Fibroblast of lung (primary cell): ENCODE measurements at regions not wholly inside any gene's neighbourhood (a gene's known extent, or its start where the extent isn't known, plus 50 kb on each side); places are given as distances from the start of the nearest gene placed in this dataset.

Experiments used
- DNase-seq, 2 donors: peaks; one replicate each; pipeline versions ENCODE4 v3.0.0 to v3.0.0-alpha.2; 2010; ENCODE audit warnings: low read depth in 2 of 2
- H2AFZ ChIP-seq: 2 replicates; pipeline ENCODE4 v1.5.1; 2012; ENCODE audit warnings: low read length, control low read depth, inconsistent platforms
- H3K27ac ChIP-seq: 2 replicates; pipeline ENCODE4 v1.5.1; 2011; ENCODE audit warnings: low read length, control low read depth; ENCODE audit not compliant: insufficient read depth
- H3K27me3 ChIP-seq: 2 replicates; pipeline ENCODE4 v1.5.1; 2011; ENCODE audit warnings: mild to moderate bottlenecking, low read length; ENCODE audit not compliant: control insufficient read depth, insufficient read depth
- H3K36me3 ChIP-seq: 2 replicates; pipeline ENCODE4 v1.5.1; 2011; ENCODE audit warnings: low read length; ENCODE audit not compliant: control insufficient read depth, insufficient read depth
- H3K4me1 ChIP-seq: 2 replicates; pipeline ENCODE4 v1.5.1; 2011; ENCODE audit warnings: low read length; ENCODE audit not compliant: control insufficient read depth, insufficient read depth; ENCODE audit errors: extremely low read depth
- H3K4me2 ChIP-seq: 2 replicates; pipeline ENCODE4 v1.5.1; 2011; ENCODE audit warnings: low read length, control low read depth; ENCODE audit not compliant: insufficient read depth; ENCODE audit errors: extremely low read depth
- H3K4me3 ChIP-seq, 4 experiments: fragments of 200-600 bp in 1 of 4; sonication (generic) in 1 of 4; replicated peaks in 1 of 4; 2 replicates each; pipeline ENCODE4 v1.5.1; 2011 to 2016; ENCODE audit warnings: low read length in 4 of 4, low read depth in 3 of 4, mild to moderate bottlenecking in 3 of 4, control low read depth in 2 of 4, inconsistent platforms in 1 of 4, mixed read lengths in 1 of 4; ENCODE audit not compliant: insufficient read depth in 1 of 4; ENCODE audit errors: control extremely low read depth in 1 of 4
- H3K79me2 ChIP-seq: 2 replicates; pipeline ENCODE4 v1.5.1; 2012; ENCODE audit warnings: mild to moderate bottlenecking, low read length, inconsistent platforms; ENCODE audit not compliant: control insufficient read depth, insufficient read depth
- H3K9ac ChIP-seq: 2 replicates; pipeline ENCODE4 v1.5.1; 2011; ENCODE audit warnings: mild to moderate bottlenecking, low read length, control low read depth; ENCODE audit not compliant: insufficient read depth
- H3K9me3 ChIP-seq: 2 replicates; pipeline ENCODE4 v1.5.1; 2012; ENCODE audit warnings: low read depth, low read length; ENCODE audit not compliant: control insufficient read depth, insufficient read depth
- H4K20me1 ChIP-seq: 2 replicates; pipeline ENCODE4 v1.5.1; 2011; ENCODE audit warnings: low read length; ENCODE audit not compliant: control insufficient read depth, insufficient read depth; ENCODE audit errors: extremely low read depth
- CTCF ChIP-seq, 2 donors: IDR thresholded peaks in 1 of 2; conservative IDR thresholded peaks in 1 of 2; 1 replicate in 1 of 2; 2 replicates in 1 of 2; pipeline ENCODE4 v1.5.1; 2011 to 2012; ENCODE audit warnings: low read length in 2 of 2, control low read depth in 1 of 2, inconsistent platforms in 1 of 2, low read depth in 1 of 2, mild to moderate bottlenecking in 1 of 2
- EZH2 ChIP-seq: IDR thresholded peaks from 2 replicates; pipeline ENCODE4 v1.5.1; 2012; ENCODE audit warnings: low read length, control low read depth, mild to moderate bottlenecking; ENCODE audit errors: missing control alignments

- no peaks in the 10 kb centered on the region for H3K4me1 ChIP-seq
- no peaks in the 10 kb centered on the region for H4K20me1 ChIP-seq
- no peak overlapping the region for H2AFZ ChIP-seq
- no peak overlapping the region for H3K27ac ChIP-seq
- no peaks in the 10 kb centered on the region for H3K36me3 ChIP-seq
- no peaks in the 10 kb centered on the region for H3K27me3 ChIP-seq
- no peak overlapping the region for H3K4me3 ChIP-seq
- DNase-seq: peak in 1 of 2 donors; percentile 34
- no peak overlapping the region for H3K9ac ChIP-seq
- H3K79me2 ChIP-seq: no peaks in the 10 kb centered on the region
- no peak for TF ChIP-seq EZH2
- no peak for TF ChIP-seq CTCF (conservative IDR thresholded peaks at IDR 0.05 in 1 of 2, IDR thresholded peaks at IDR 0.05 in 1 of 2; ENCODE audit: low read depth in 1 of 2, low read length in 2 of 2)
- H3K4me2 ChIP-seq: no peak overlapping the region
- no peaks in the 10 kb centered on the region for H3K9me3 ChIP-seq
Measured at GRCh38 chr21:28826021-28826420, 166.7 kb downstream of the LTN1 start.

GRCh38 chr21:28823429-28823828, 169.2 kb downstream of the LTN1 start:
- Histone ChIP-seq H3K36me3 (no peaks in the 10 kb centered on the region), H3K9me3 (no peaks in the 10 kb centered on the region), H3K4me1 (no peaks in the 10 kb centered on the region), H3K9ac (no peak overlapping the region), H2AFZ (no peak overlapping the region), H4K20me1 (no peaks in the 10 kb centered on the region), H3K79me2 (no peaks in the 10 kb centered on the region), H3K27ac (no peak overlapping the region), H3K27me3 (no peaks in the 10 kb centered on the region), H3K4me3 (no peak overlapping the region), H3K4me2 (no peak overlapping the region)
- TF ChIP-seq CTCF (conservative IDR thresholded peaks at IDR 0.05 in 1 of 2, IDR thresholded peaks at IDR 0.05 in 1 of 2; ENCODE audit: low read depth in 1 of 2, low read length in 2 of 2): no peak
- TF ChIP-seq EZH2: no peak
- no peak for DNase-seq

DNA sequence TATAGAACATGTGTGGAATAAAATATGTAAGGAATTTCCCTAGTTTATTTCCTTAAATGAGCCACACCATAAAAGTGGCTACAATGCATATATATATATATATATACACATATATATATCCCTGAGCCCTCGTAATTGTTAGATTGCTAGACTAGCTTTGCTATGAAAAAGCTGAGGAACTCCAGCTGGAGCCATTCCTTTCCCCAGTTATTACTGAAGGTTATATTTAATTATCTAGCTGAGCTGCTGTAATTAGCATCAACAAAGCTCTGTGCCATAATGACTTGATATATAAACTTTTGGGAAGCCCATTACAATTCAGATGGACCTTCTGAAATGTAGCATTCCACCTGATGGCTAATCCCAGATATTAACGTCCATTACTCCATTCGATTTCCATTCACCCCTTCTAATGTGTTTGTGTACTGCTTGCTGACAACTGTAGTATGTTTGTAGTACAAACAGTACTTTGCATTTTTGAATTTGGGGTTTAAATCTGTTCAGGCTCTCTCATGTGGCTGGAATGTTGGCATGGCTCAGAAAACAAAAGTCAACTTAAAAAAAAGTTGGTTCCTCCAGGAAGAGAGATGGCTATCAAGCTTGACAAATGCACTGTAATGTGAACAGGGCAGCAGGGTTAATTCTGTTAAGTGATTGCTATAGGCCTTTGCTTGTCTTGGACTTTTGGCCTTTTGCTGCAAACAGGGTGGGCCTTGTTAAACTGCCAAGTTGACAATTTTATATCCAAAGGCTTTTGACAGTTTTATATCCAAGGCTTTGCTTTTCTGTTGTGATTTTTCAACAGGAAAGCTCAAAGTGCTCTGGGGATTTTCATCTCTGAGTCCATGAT, 170.0 kb downstream of the LTN1 start:
- H3K9me3 ChIP-seq: no peaks in the 10 kb centered on the region
- H3K4me1 ChIP-seq: no peaks in the 10 kb centered on the region
- no peak overlapping the region for H3K4me2 ChIP-seq
- H4K20me1 ChIP-seq: no peaks in the 10 kb centered on the region
- peak overlapping the region; percentile 23 for H2AFZ ChIP-seq
- no peaks in the 10 kb centered on the region for H3K27me3 ChIP-seq
- H3K27ac ChIP-seq: no peak overlapping the region
- H3K36me3 ChIP-seq: no peaks in the 10 kb centered on the region
- peak; percentile 28 to 84 for DNase-seq
- H3K9ac ChIP-seq: no peak overlapping the region
- H3K4me3 ChIP-seq: no peak overlapping the region
- H3K79me2 ChIP-seq: no peaks in the 10 kb centered on the region
- TF ChIP-seq CTCF (conservative IDR thresholded peaks at IDR 0.05 in 1 of 2, IDR thresholded peaks at IDR 0.05 in 1 of 2; ENCODE audit: low read depth in 1 of 2, low read length in 2 of 2) (no peak), EZH2 (no peak)
